Stimulated activated CD4-positive, alpha-beta T cell treated with anti-CD3 and anti-CD28 coated beads, Interleukin-1b, Interleukin-23, amount 100 ng/mL, for 24 hours (primary cell): ENCODE measurements at regions not wholly inside any gene's neighbourhood (a gene's known extent, or its start where the extent isn't known, plus 50 kb on each side); places are given as distances from the start of the nearest gene placed in this dataset.
"Not testable (repeated sequence)": the region's sequence is repeated elsewhere in the genome, so short reads cannot be mapped to it uniquely, and the experiment has no call there.

Experiments used
- DNase-seq, 4 experiments: peaks; one replicate each; pipeline ENCODE4 v3.0.0-alpha.2; 2020; ENCODE audit warnings: low read depth in 4 of 4, low spot score in 1 of 4

- DNase-seq: not testable (repeated sequence)
These were observed 50.0 kb upstream of the GPCPD1 start for GRCh38 chr20:5660756-5661155.
